GM23248 (cell line): ENCODE measurements at regions not wholly inside any gene's neighbourhood (a gene's known extent, or its start where the extent isn't known, plus 50 kb on each side); places are given as distances from the start of the nearest gene placed in this dataset.

Experiments
- DNase-seq: peaks from one replicate; pipeline ENCODE4 v3.0.0-alpha.2; 2015
- H2AFZ ChIP-seq: fragments of 200-600 bp; sonication (generic); 2 replicates; pipeline ENCODE4 v1.6.1; 2016; ENCODE audit warnings: antibody characterized with exemption
- H3F3A ChIP-seq: fragments of 200-600 bp; sonication (generic); 2 replicates; pipeline ENCODE4 v1.6.1; 2016; ENCODE audit warnings: mild to moderate bottlenecking, antibody characterized with exemption, mixed run types; ENCODE audit not compliant: insufficient read depth
- H3K27ac ChIP-seq: fragments of 200-600 bp; sonication (generic); 2 replicates; pipeline ENCODE4 v1.5.1; 2016; ENCODE audit warnings: mild to moderate bottlenecking
- H3K27me3 ChIP-seq: fragments of 200-600 bp; sonication (generic); replicated peaks from 2 replicates; pipeline ENCODE4 v1.6.1; 2016; ENCODE audit warnings: mild to moderate bottlenecking; ENCODE audit not compliant: insufficient read depth
- H3K36me3 ChIP-seq: fragments of 200-600 bp; sonication (generic); 2 replicates; pipeline ENCODE4 v1.6.1; 2016; ENCODE audit warnings: low read depth, mild to moderate bottlenecking
- H3K4me1 ChIP-seq: fragments of 200-600 bp; sonication (generic); 2 replicates; pipeline ENCODE4 v1.6.1; 2016; ENCODE audit warnings: mild to moderate bottlenecking; ENCODE audit not compliant: insufficient read depth
- H3K4me2 ChIP-seq: fragments of 200-600 bp; sonication (generic); one replicate; pipeline ENCODE4 v1.6.1; 2016; ENCODE audit warnings: mild to moderate bottlenecking; ENCODE audit not compliant: unreplicated experiment
- H3K4me3 ChIP-seq: fragments of 200-600 bp; sonication (generic); 2 replicates; pipeline ENCODE4 v1.5.1; 2016; ENCODE audit warnings: mild to moderate bottlenecking
- H3K79me2 ChIP-seq: fragments of 200-600 bp; sonication (generic); 2 replicates; pipeline ENCODE4 v1.6.1; 2016; ENCODE audit warnings: mild to moderate bottlenecking; ENCODE audit not compliant: insufficient read depth
- H3K9ac ChIP-seq: fragments of 200-600 bp; sonication (generic); 2 replicates; pipeline ENCODE4 v1.6.1; 2016; ENCODE audit warnings: mild to moderate bottlenecking
- H3K9me2 ChIP-seq: fragments of 200-600 bp; sonication (generic); 2 replicates; pipeline ENCODE4 v1.6.1; 2016; ENCODE audit warnings: mixed run types, mild to moderate bottlenecking, moderate library complexity; ENCODE audit not compliant: insufficient read depth
- H3K9me3 ChIP-seq: fragments of 200-600 bp; sonication (generic); one replicate; pipeline ENCODE4 v1.6.1; 2017; ENCODE audit warnings: low read depth
- H4K20me1 ChIP-seq: fragments of 200-600 bp; sonication (generic); 2 replicates; pipeline ENCODE4 v1.6.0; 2016; ENCODE audit not compliant: insufficient read depth
- EZH2 ChIP-seq: fragments of 200-600 bp; sonication (generic); IDR thresholded peaks from 2 replicates; pipeline ENCODE4 v1.6.1; 2018; ENCODE audit warnings: antibody characterized with exemption, mild to moderate bottlenecking; ENCODE audit not compliant: insufficient read depth, poor library complexity, severe bottlenecking
- EZH2phosphoT487 ChIP-seq: fragments of 200-600 bp; sonication (generic); IDR thresholded peaks from 2 replicates; pipeline ENCODE4 v1.6.1; 2018; ENCODE audit warnings: antibody characterized with exemption, moderate library complexity, mild to moderate bottlenecking, low read depth; ENCODE audit not compliant: insufficient read depth
- WGBS, 2 experiments: methylation state at CpG; one replicate each; pipeline ENCODE4 v1.1.6; 2015 to 2017; ENCODE audit warnings: low lambda C conversion rate in 2 of 2, low coverage in 1 of 2; ENCODE audit errors: missing lambda C conversion rate in 2 of 2; 5-methylcytosine and 5-hydroxymethylcytosine counted together
- in situ Hi-C: fragments of 300-500 bp; cut with MboI; formaldehyde crosslinking; loops from 2 replicates; pipeline ENCODE4 v1.15.0; 2020

- Histone ChIP-seq H3K79me2 (no peaks in the 10 kb centered on the region), H2AFZ (no peak overlapping the region), H3K9me2 (no peaks in the 10 kb centered on the region), H3K9me3 (no peaks in the 10 kb centered on the region), H3K9ac (no peak overlapping the region), H3K36me3 (no peaks in the 10 kb centered on the region), H3K4me2 (no peak overlapping the region), H3K27ac (no peak overlapping the region), H3F3A (0 out of 2 replicates have a peak, but pooled peaks cover 7% of the 10 kb centered on the region), H3K27me3 (no peaks in the 10 kb centered on the region), H3K4me1 (no peaks in the 10 kb centered on the region; the same call in 1 of the 2 replicates), H4K20me1 (no peaks in the 10 kb centered on the region), H3K4me3 (no peak overlapping the region)
- in situ Hi-C loops, result no loop called here
- no peak for TF ChIP-seq EZH2phosphoT487
- DNase-seq, result no peak
Observed at GRCh38 chr5:68440651-68441050, 225.1 kb downstream of the PIK3R1 start.

GRCh38 chr5:68441309-68442073 lies 225.9 kb downstream of the PIK3R1 start:
- WGBS, 2 experiments, result 60 to 65% methylated on average over 5 of the region's 5 CpGs

GRCh38 chr5:68443091-68443490 lies 227.5 kb downstream of the PIK3R1 start:
- no peak overlapping the region for H3K9ac ChIP-seq

More at GRCh38 chr5:68441309-68442073, 225.9 kb downstream of the PIK3R1 start:
- Histone ChIP-seq H3K9me3 (no peaks in the 10 kb centered on the region), H3K9me2 (no peaks in the 10 kb centered on the region), H3K36me3 (no peaks in the 10 kb centered on the region), H3K79me2 (no peaks in the 10 kb centered on the region), H3K4me3 (no peak overlapping the region), H3K27me3 (no peaks in the 10 kb centered on the region), H3F3A (0 out of 2 replicates have a peak, but pooled peaks cover 7% of the 10 kb centered on the region), H4K20me1 (no peaks in the 10 kb centered on the region), H2AFZ (no peak overlapping the region), H3K4me1 (no peaks in the 10 kb centered on the region; the same call in 1 of the 2 replicates), H3K4me2 (no peak overlapping the region), H3K27ac (no peak overlapping the region), H3K9ac (no peak overlapping the region)
- DNase-seq, result no peak
- TF ChIP-seq EZH2phosphoT487 (no peak), EZH2 (no peak)
- in situ Hi-C loops, result no loop called here

GRCh38 chr5:68444048-68444447 lies 228.5 kb downstream of the PIK3R1 start:
- DNase-seq, result no peak
- no peaks in the 10 kb centered on the region for H3K9me3 ChIP-seq
- no peak overlapping the region for H3K27ac ChIP-seq
- 37 to 58% methylated on average over 1 of the region's 1 CpG for WGBS, 2 experiments
- H2AFZ ChIP-seq, result no peak overlapping the region
- H3F3A ChIP-seq, result 0 out of 2 replicates have a peak, but pooled peaks cover 7% of the 10 kb centered on the region
- H3K27me3 ChIP-seq, result no peaks in the 10 kb centered on the region
- in situ Hi-C loops, result no loop called here
- H3K4me3 ChIP-seq, result no peak overlapping the region
- TF ChIP-seq EZH2phosphoT487, result no peak
- TF ChIP-seq EZH2, result no peak
- no peaks in the 10 kb centered on the region for H3K79me2 ChIP-seq
- no peaks in the 10 kb centered on the region for H4K20me1 ChIP-seq
- no peak overlapping the region for H3K4me2 ChIP-seq
- no peaks in the 10 kb centered on the region; the same call in 1 of the 2 replicates for H3K4me1 ChIP-seq
- no peaks in the 10 kb centered on the region for H3K36me3 ChIP-seq
- no peak overlapping the region for H3K9ac ChIP-seq
- no peaks in the 10 kb centered on the region for H3K9me2 ChIP-seq

More at GRCh38 chr5:68443091-68443490, 227.5 kb downstream of the PIK3R1 start:
- no peak overlapping the region for H3K4me2 ChIP-seq
- in situ Hi-C loops, result no loop called here
- TF ChIP-seq EZH2phosphoT487 (no peak), EZH2 (no peak)
- H3K9me3 ChIP-seq, result no peaks in the 10 kb centered on the region
- H3K4me1 ChIP-seq, result no peaks in the 10 kb centered on the region; the same call in 1 of the 2 replicates
- DNase-seq, result no peak
- no peak overlapping the region for H3K27ac ChIP-seq
- H3K4me3 ChIP-seq, result no peak overlapping the region
- WGBS, 2 experiments, result 91 to 96% methylated on average over 4 of the region's 4 CpGs
- no peak overlapping the region for H2AFZ ChIP-seq
- no peaks in the 10 kb centered on the region for H3K9me2 ChIP-seq
- H4K20me1 ChIP-seq, result no peaks in the 10 kb centered on the region
- H3K36me3 ChIP-seq, result no peaks in the 10 kb centered on the region
- H3K79me2 ChIP-seq, result no peaks in the 10 kb centered on the region
- H3F3A ChIP-seq, result 0 out of 2 replicates have a peak, but pooled peaks cover 7% of the 10 kb centered on the region
- H3K27me3 ChIP-seq, result no peaks in the 10 kb centered on the region
